ENCODE measurements at regions not wholly inside any gene's neighbourhood (a gene's known extent, or its start where the extent isn't known, plus 50 kb on each side); places are given as distances from the start of the nearest gene placed in this dataset.

- no peaks in the 10 kb centered on the region for H3K36me3 ChIP-seq (replicated peaks in 1 of 2; ENCODE audit: control insufficient read depth in 1 of 2, insufficient read depth in 2 of 2, low read length in 2 of 2)
- H3K9me3 ChIP-seq (replicated peaks in 1 of 2; ENCODE audit: control insufficient read depth in 1 of 2, insufficient read depth in 1 of 2, low read length in 2 of 2) = peaks cover 4 to 5% of the 10 kb centered on the region in 2 donors
- Mint-ChIP-seq H3K36me3 (no peaks in the 10 kb centered on the region), H3K9me3 (peaks cover 0 to 8% (median 3%) of the 10 kb centered on the region in 7 donors), H3K27ac (peak overlapping the region in 1 of 7 donors; percentile 24), H3K4me1 (no peaks in the 10 kb centered on the region), H3K4me3 (no peak overlapping the region), H3K27me3 (ENCODE audit: low read depth in 3 of 3) (no peaks in the 10 kb centered on the region)
- intact Hi-C loops (cut with micrococcal nuclease) = no loop called here
- H3K79me2 ChIP-seq (ENCODE audit: insufficient read depth, low read length) = no peaks in the 10 kb centered on the region
- no peak overlapping the region for H2AFZ ChIP-seq (ENCODE audit: insufficient read depth, low read depth, low read length, poor library complexity, severe bottlenecking)
- no peaks in the 10 kb centered on the region for H4K20me1 ChIP-seq (ENCODE audit: insufficient read depth, low read length)
- 85% methylated on average over 4 of the region's 11 CpGs for WGBS (ENCODE audit: insufficient coverage)
- no peak for TF ChIP-seq CTCF (IDR thresholded peaks at IDR 0.05)
- H3K27ac ChIP-seq (ENCODE audit: low read depth in 1 of 2, low read length in 2 of 2) = no peak overlapping the region
- H3K27me3 ChIP-seq (ENCODE audit: control insufficient read depth in 2 of 2, insufficient read depth in 2 of 2, low read length in 2 of 2) = no peaks in the 10 kb centered on the region
- H3K9ac ChIP-seq (ENCODE audit: insufficient read depth, low read length, poor library complexity, severe bottlenecking) = no peak overlapping the region
- no peak for DNase-seq
- H3K4me2 ChIP-seq (replicated peaks; ENCODE audit: extremely low read depth, low read length, poor library complexity, severe bottlenecking) = no peak overlapping the region
- H3K4me3 ChIP-seq (replicated peaks in 1 of 3; ENCODE audit: low read depth in 2 of 3, low read length in 3 of 3) = no peak overlapping the region
- H3K4me1 ChIP-seq (ENCODE audit: control insufficient read depth in 1 of 2, insufficient read depth in 2 of 2, low read length in 2 of 2) = no peaks in the 10 kb centered on the region
Observed at GRCh38 chr6:91715171-91715805, 1128.4 kb upstream of the MAP3K7 start.

GRCh38 chr6:91713911-91714310, 1127.0 kb upstream of the MAP3K7 start:
- Mint-ChIP-seq H3K9me3 (peaks cover 0 to 8% (median 3%) of the 10 kb centered on the region in 7 donors), H3K36me3 (no peaks in the 10 kb centered on the region), H3K4me1 (no peaks in the 10 kb centered on the region), H3K27ac (no peak overlapping the region), H3K27me3 (ENCODE audit: low read depth in 3 of 3) (no peaks in the 10 kb centered on the region), H3K4me3 (no peak overlapping the region)
- no peak for TF ChIP-seq CTCF (IDR thresholded peaks at IDR 0.05)
- no peak overlapping the region for H3K9ac ChIP-seq (ENCODE audit: insufficient read depth, low read length, poor library complexity, severe bottlenecking)
- H3K4me1 ChIP-seq (ENCODE audit: control insufficient read depth in 1 of 2, insufficient read depth in 2 of 2, low read length in 2 of 2) = no peaks in the 10 kb centered on the region
- H3K36me3 ChIP-seq (replicated peaks in 1 of 2; ENCODE audit: control insufficient read depth in 1 of 2, insufficient read depth in 2 of 2, low read length in 2 of 2) = no peaks in the 10 kb centered on the region
- H3K9me3 ChIP-seq (replicated peaks in 1 of 2; ENCODE audit: control insufficient read depth in 1 of 2, insufficient read depth in 1 of 2, low read length in 2 of 2) = peaks cover 5 to 7% of the 10 kb centered on the region in 2 donors
- H3K27ac ChIP-seq (ENCODE audit: low read depth in 1 of 2, low read length in 2 of 2) = no peak overlapping the region
- DNase-seq = no peak
- no peaks in the 10 kb centered on the region for H4K20me1 ChIP-seq (ENCODE audit: insufficient read depth, low read length)
- intact Hi-C loops (cut with micrococcal nuclease) = no loop called here
- H3K4me2 ChIP-seq (replicated peaks; ENCODE audit: extremely low read depth, low read length, poor library complexity, severe bottlenecking) = no peak overlapping the region
- no peaks in the 10 kb centered on the region for H3K27me3 ChIP-seq (ENCODE audit: control insufficient read depth in 2 of 2, insufficient read depth in 2 of 2, low read length in 2 of 2)
- no peaks in the 10 kb centered on the region for H3K79me2 ChIP-seq (ENCODE audit: insufficient read depth, low read length)
- no peak overlapping the region for H3K4me3 ChIP-seq (replicated peaks in 1 of 3; ENCODE audit: low read depth in 2 of 3, low read length in 3 of 3)
- no peak overlapping the region for H2AFZ ChIP-seq (ENCODE audit: insufficient read depth, low read depth, low read length, poor library complexity, severe bottlenecking)
